ENCODE measurements at regions not wholly inside any gene's neighbourhood (a gene's known extent, or its start where the extent isn't known, plus 50 kb on each side); places are given as distances from the start of the nearest gene placed in this dataset.

- ChIA-PET POLR2A (no interaction called here), CTCF (no interaction called here)
- no peak for DNase-seq (ENCODE audit: low read depth, low spot score)
- no peak for FAIRE-seq
- Histone ChIP-seq H3K9me1 (replicated peaks; ENCODE audit: control insufficient read depth, extremely low read depth, insufficient read depth, low read length) (no peaks in the 10 kb centered on the region), H3K9ac (replicated peaks; ENCODE audit: extremely low read depth, insufficient read depth, low read length) (no peak overlapping the region), H4K20me1 (replicated peaks; ENCODE audit: control insufficient read depth, extremely low read depth, insufficient read depth, low read length) (no peaks in the 10 kb centered on the region), H3K27ac (ENCODE audit: insufficient read depth, low read depth, low read length) (no peak overlapping the region), H3K4me2 (ENCODE audit: insufficient read depth, low read length) (no peak overlapping the region), H3K4me1 (ENCODE audit: control insufficient read depth, extremely low read depth, insufficient read depth, low read length) (no peaks in the 10 kb centered on the region), H3K36me3 (ENCODE audit: control insufficient read depth in 2 of 2, extremely low read depth in 1 of 2, insufficient read depth in 2 of 2, low read length in 2 of 2) (no peaks in the 10 kb centered on the region), H3K9me3 (replicated peaks; ENCODE audit: control insufficient read depth, insufficient read depth, low read length) (peaks cover 2% of the 10 kb centered on the region), H3K4me3 (replicated peaks in 1 of 3; ENCODE audit: insufficient read depth in 1 of 3, low read depth in 1 of 3, low read length in 3 of 3) (no peak overlapping the region), H3K79me2 (ENCODE audit: control insufficient read depth, insufficient read depth, low read length) (no peaks in the 10 kb centered on the region), H3K27me3 (ENCODE audit: control insufficient read depth in 2 of 2, insufficient read depth in 2 of 2, low read length in 2 of 2) (no peaks in the 10 kb centered on the region), H2AFZ (ENCODE audit: low read depth, low read length) (no peak overlapping the region)
- dilution Hi-C loops (cut with MboI; ENCODE audit: extremely low pct_ligation_motif_present, low sequenced_read_pairs): no loop called here
- intact Hi-C loops (cut with micrococcal nuclease): no loop called here
- TF ChIP-seq POLR2A (IDR thresholded peaks at IDR 0.05; ENCODE audit: low read depth, low read length): no peak
- TF ChIP-seq FOS (IDR thresholded peaks at IDR 0.05; ENCODE audit: borderline replicate concordance, insufficient read depth, low read length): no peak
- no peak for TF ChIP-seq CTCF (IDR thresholded peaks at IDR 0.05; ENCODE audit: extremely low read depth in 1 of 2, insufficient read depth in 1 of 2, low read depth in 1 of 2, low read length in 2 of 2)
- TF ChIP-seq GATA2 (IDR thresholded peaks at IDR 0.05; ENCODE audit: insufficient read depth, insufficient read length, low read depth, low read length): no peak
- no peak for TF ChIP-seq MAX (IDR thresholded peaks at IDR 0.05; ENCODE audit: insufficient read depth, insufficient read length)
- no peak for TF ChIP-seq MYC (IDR thresholded peaks at IDR 0.05; ENCODE audit: low read depth, low read length)
- no peak for TF ChIP-seq EZH2 (IDR thresholded peaks at IDR 0.05; ENCODE audit: borderline replicate concordance, low read depth, low read length, severe bottlenecking)
- no peak for TF ChIP-seq POLR2AphosphoS5 (IDR thresholded peaks at IDR 0.05; ENCODE audit: insufficient read depth, low read depth, low read length)
- no peak for TF ChIP-seq JUN (IDR thresholded peaks at IDR 0.05; ENCODE audit: borderline replicate concordance, insufficient read depth, insufficient read length, low read depth)
- BruUV-seq (replicated peaks): no TSS peak
Measured at GRCh38 chr9:74107692-74108091, 389.4 kb upstream of the RORB start.

Measured in endothelial cell of umbilical vein (primary cell).